DND-41 (cell line): ENCODE measurements at regions not wholly inside any gene's neighbourhood (a gene's known extent, or its start where the extent isn't known, plus 50 kb on each side); places are given as distances from the start of the nearest gene placed in this dataset.

ENCODE experiments used
- ATAC-seq: fragments of 200-7000 bp; cut with Tn5 transposase; 3 replicates; pipeline ENCODE4 v1.9.1; 2021; ENCODE audit warnings: low read depth; ENCODE audit not compliant: insufficient read depth
- DNase-seq: peaks from one replicate; pipeline ENCODE4 v3.0.0-alpha.2; 2020
- H2AFZ ChIP-seq: 2 replicates; pipeline ENCODE4 v1.6.0; 2012; ENCODE audit warnings: low read depth, low read length
- H3K27ac ChIP-seq: 2 replicates; pipeline ENCODE4 v1.5.1; 2012; ENCODE audit warnings: low read length, inconsistent platforms
- H3K27me3 ChIP-seq: fragments of 200-600 bp; sonication (generic); 2 replicates; pipeline ENCODE4 v1.6.0; 2012; ENCODE audit warnings: low read length, mild to moderate bottlenecking, inconsistent platforms; ENCODE audit not compliant: insufficient read depth, poor library complexity
- H3K36me3 ChIP-seq: 2 replicates; pipeline ENCODE4 v1.5.1; 2012; ENCODE audit warnings: low read length, inconsistent platforms; ENCODE audit not compliant: insufficient read depth
- H3K4me1 ChIP-seq: 2 replicates; pipeline ENCODE4 v1.5.1; 2012; ENCODE audit warnings: mild to moderate bottlenecking, low read length; ENCODE audit not compliant: insufficient read depth
- H3K4me2 ChIP-seq: 2 replicates; pipeline ENCODE4 v1.6.0; 2012; ENCODE audit warnings: mild to moderate bottlenecking, moderate library complexity, low read length, inconsistent platforms; ENCODE audit not compliant: insufficient read depth
- H3K4me3 ChIP-seq, 2 experiments: fragments of 200-600 bp in 1 of 2; shearing (Covaris generic) in 1 of 2; 2 replicates each; pipeline ENCODE4 v1.5.1; 2012 to 2016; ENCODE audit warnings: inconsistent platforms in 2 of 2, low read length in 2 of 2, mild to moderate bottlenecking in 2 of 2, low read depth in 1 of 2, moderate library complexity in 1 of 2
- H3K79me2 ChIP-seq: 2 replicates; pipeline ENCODE4 v1.6.0; 2012; ENCODE audit warnings: low read length, inconsistent platforms; ENCODE audit not compliant: insufficient read depth
- H3K9ac ChIP-seq: 2 replicates; pipeline ENCODE4 v1.6.0; 2012; ENCODE audit warnings: low read depth, mild to moderate bottlenecking, inconsistent platforms, low read length, moderate library complexity
- H3K9me3 ChIP-seq: 2 replicates; pipeline ENCODE4 v1.5.1; 2012; ENCODE audit warnings: low read length, moderate library complexity, mild to moderate bottlenecking, inconsistent platforms; ENCODE audit not compliant: insufficient read depth, severe bottlenecking
- H4K20me1 ChIP-seq: 2 replicates; pipeline ENCODE4 v1.6.0; 2012; ENCODE audit warnings: low read length; ENCODE audit not compliant: insufficient read depth
- EZH2 ChIP-seq: IDR thresholded peaks from 3 replicates; pipeline ENCODE4 v1.6.1; 2012; ENCODE audit warnings: borderline replicate concordance, low read depth, mild to moderate bottlenecking, moderate library complexity, low read length, inconsistent platforms; ENCODE audit not compliant: severe bottlenecking
- TF ChIP-seq, protein P1 (sequence below): IDR thresholded peaks from 2 replicates; pipeline ENCODE4 v1.5.1; 2012; ENCODE audit warnings: borderline replicate concordance, low read length, moderate library complexity, mild to moderate bottlenecking; ENCODE audit not compliant: poor library complexity, severe bottlenecking; ENCODE audit errors: extremely low read depth

DNA sequence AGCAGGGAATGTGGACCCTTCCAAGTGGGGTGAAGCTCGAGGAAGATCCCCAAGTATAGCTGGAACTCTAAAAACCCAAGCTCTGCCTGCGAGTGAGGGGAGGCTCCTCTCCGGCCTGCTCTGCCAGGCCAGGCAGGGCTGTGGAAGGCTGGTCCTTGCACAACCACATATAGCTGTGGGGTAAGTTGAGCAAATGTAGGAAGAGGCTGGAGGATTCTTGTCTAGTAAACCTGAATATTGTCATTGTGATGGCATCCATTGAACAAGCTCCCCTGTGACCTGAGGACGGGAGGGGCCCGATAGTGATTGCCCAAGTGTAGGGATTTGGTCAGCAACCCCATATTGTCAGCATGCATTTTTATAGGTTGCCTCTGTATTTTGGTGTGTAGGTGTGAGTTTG, 103.0 kb downstream of the ACKR3 start:
- no peaks in the 10 kb centered on the region for H3K27me3 ChIP-seq
- no peak overlapping the region for H3K4me2 ChIP-seq
- H3K9ac ChIP-seq = no peak overlapping the region
- H3K36me3 ChIP-seq = no peaks in the 10 kb centered on the region
- no peak for ATAC-seq
- no peaks in the 10 kb centered on the region for H3K4me1 ChIP-seq
- no peaks in the 10 kb centered on the region for H3K9me3 ChIP-seq
- no peak overlapping the region for H3K4me3 ChIP-seq
- H3K79me2 ChIP-seq = no peaks in the 10 kb centered on the region
- no peak overlapping the region for H2AFZ ChIP-seq
- no peak for TF ChIP-seq EZH2
- TF ChIP-seq, protein P1, sequence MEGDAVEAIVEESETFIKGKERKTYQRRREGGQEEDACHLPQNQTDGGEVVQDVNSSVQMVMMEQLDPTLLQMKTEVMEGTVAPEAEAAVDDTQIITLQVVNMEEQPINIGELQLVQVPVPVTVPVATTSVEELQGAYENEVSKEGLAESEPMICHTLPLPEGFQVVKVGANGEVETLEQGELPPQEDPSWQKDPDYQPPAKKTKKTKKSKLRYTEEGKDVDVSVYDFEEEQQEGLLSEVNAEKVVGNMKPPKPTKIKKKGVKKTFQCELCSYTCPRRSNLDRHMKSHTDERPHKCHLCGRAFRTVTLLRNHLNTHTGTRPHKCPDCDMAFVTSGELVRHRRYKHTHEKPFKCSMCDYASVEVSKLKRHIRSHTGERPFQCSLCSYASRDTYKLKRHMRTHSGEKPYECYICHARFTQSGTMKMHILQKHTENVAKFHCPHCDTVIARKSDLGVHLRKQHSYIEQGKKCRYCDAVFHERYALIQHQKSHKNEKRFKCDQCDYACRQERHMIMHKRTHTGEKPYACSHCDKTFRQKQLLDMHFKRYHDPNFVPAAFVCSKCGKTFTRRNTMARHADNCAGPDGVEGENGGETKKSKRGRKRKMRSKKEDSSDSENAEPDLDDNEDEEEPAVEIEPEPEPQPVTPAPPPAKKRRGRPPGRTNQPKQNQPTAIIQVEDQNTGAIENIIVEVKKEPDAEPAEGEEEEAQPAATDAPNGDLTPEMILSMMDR = no peak
- no peak overlapping the region for H3K27ac ChIP-seq
- no peak for DNase-seq
- H4K20me1 ChIP-seq = no peaks in the 10 kb centered on the region

DNA sequence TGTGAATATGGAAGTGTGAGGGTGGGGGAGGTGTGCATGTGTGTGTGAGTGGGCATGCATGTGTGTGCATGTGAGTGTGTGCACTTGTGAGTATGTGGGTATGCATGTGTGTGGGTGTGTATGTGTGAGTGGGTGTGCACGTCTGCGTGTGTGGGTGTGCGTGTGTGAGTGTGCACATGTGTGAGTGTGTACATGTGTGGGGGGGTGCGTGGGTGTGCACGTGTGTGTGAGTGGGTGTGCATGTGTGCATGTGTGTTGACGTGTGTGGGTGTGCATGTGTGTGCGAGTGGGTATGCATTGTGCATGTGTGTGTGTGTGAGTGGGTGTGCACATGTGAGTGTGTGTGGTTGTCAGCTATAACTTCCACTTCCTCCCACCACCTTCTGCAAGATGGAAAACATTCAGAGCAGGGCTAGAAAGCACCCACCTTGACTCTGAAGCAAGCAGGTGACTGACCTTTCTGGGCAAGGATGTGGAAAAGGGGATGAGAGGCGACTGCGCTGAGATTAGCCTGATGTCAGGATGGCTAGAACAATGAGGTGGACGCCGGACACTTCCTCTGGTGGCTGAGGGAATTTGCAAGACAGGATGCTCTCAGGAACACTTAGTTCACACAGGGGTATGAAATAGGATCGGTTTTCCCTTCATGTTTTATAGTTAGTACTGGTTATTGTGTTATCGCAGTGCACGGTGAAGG, 103.6 kb downstream of the ACKR3 start:
- Histone ChIP-seq H3K4me1 (no peaks in the 10 kb centered on the region), H3K36me3 (no peaks in the 10 kb centered on the region), H2AFZ (no peak overlapping the region), H3K4me2 (no peak overlapping the region), H4K20me1 (no peaks in the 10 kb centered on the region), H3K4me3 (no peak overlapping the region), H3K9ac (no peak overlapping the region), H3K79me2 (no peaks in the 10 kb centered on the region), H3K27me3 (no peaks in the 10 kb centered on the region), H3K27ac (no peak overlapping the region), H3K9me3 (no peaks in the 10 kb centered on the region)
- DNase-seq = no peak
- TF ChIP-seq, protein P1 = no peak
- no peak for TF ChIP-seq EZH2
- no peak for ATAC-seq

GRCh38 chr2:236673823-236674185, 104.2 kb downstream of the ACKR3 start:
- ATAC-seq (no peak), DNase-seq (no peak)
- no peak overlapping the region for H3K4me3 ChIP-seq
- TF ChIP-seq, protein P1 = no peak
- TF ChIP-seq EZH2 = no peak
- H3K36me3 ChIP-seq = no peaks in the 10 kb centered on the region
- no peaks in the 10 kb centered on the region for H4K20me1 ChIP-seq
- H3K4me2 ChIP-seq = no peak overlapping the region
- H3K9ac ChIP-seq = no peak overlapping the region
- no peaks in the 10 kb centered on the region for H3K27me3 ChIP-seq
- H3K27ac ChIP-seq = no peak overlapping the region
- no peaks in the 10 kb centered on the region for H3K79me2 ChIP-seq
- no peak overlapping the region for H2AFZ ChIP-seq
- no peaks in the 10 kb centered on the region for H3K9me3 ChIP-seq
- H3K4me1 ChIP-seq = no peaks in the 10 kb centered on the region

DNA sequence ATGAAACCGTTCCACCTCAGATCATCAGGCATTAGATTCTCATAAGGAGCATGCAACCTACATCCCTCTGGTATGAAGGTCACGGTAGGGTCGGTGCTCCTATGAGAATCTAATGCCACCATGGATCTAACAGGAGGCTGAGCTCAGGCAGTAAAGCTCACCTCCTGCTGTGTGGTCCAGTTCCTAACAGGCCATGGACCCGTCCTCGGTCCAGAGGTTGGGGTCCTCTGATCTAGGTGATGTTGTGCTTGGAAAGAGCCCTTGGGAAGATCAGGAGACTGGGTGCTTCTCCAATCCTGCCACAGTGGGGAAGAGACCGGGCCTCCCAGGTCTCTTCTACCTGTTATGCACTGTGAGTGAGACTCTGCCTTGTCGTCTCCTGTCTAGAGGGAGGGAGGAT, 104.6 kb downstream of the ACKR3 start:
- Histone ChIP-seq H3K79me2 (no peaks in the 10 kb centered on the region), H3K27ac (no peak overlapping the region), H2AFZ (no peak overlapping the region), H3K27me3 (no peaks in the 10 kb centered on the region), H4K20me1 (no peaks in the 10 kb centered on the region), H3K4me1 (no peaks in the 10 kb centered on the region), H3K36me3 (no peaks in the 10 kb centered on the region), H3K4me2 (no peak overlapping the region), H3K9me3 (no peaks in the 10 kb centered on the region), H3K9ac (no peak overlapping the region), H3K4me3 (no peak overlapping the region)
- no peak for DNase-seq
- ATAC-seq = no peak
- TF ChIP-seq, protein P1 = no peak
